HG03064 (cell line): ENCODE measurements at regions not wholly inside any gene's neighbourhood (a gene's known extent, or its start where the extent isn't known, plus 50 kb on each side); places are given as distances from the start of the nearest gene placed in this dataset.
"Not testable (repeated sequence)": the region's sequence is repeated elsewhere in the genome, so short reads cannot be mapped to it uniquely, and the experiment has no call there.

Source experiments
- ATAC-seq: cut with Tn5 transposase; IDR thresholded peaks from one replicate; pipeline ENCODE4 v1.9.1; 2021; ENCODE audit warnings: low read depth; ENCODE audit not compliant: unreplicated experiment

GRCh38 chr21:41571938-41572510 is 64.1 kb upstream of the TMPRSS2 start:
- no peak for ATAC-seq

GRCh38 chr21:41570791-41571355 is 62.9 kb upstream of the TMPRSS2 start:
- ATAC-seq, result peak; percentile 76

- no peak for ATAC-seq
Measured at GRCh38 chr21:41568606-41569385, 60.8 kb upstream of the TMPRSS2 start.

- no peak for ATAC-seq
Measured at GRCh38 chr21:41567901-41568510, 60.0 kb upstream of the TMPRSS2 start.

DNA sequence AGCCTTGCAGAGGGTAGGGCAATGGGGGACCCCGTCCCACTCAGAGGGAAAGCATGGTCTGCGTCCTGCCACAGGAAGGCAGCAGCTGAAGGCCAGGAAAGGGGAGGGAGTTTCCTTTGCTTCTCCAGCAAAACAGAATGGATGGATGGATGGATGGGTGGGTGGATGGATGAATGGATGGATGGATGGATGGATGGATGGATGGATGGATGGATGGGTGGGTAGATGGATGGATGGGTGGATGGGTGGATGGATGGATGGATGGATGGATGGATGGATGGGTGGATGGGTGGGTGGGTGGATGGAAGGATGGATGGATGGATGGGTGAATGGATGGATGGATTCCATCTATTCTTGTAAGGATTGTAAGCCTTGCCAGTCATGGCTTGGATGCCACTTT is 59.3 kb upstream of the TMPRSS2 start:
- not testable (repeated sequence) for ATAC-seq

- no peak for ATAC-seq
Measured at GRCh38 chr21:41566500-41567014, 58.6 kb upstream of the TMPRSS2 start.

GRCh38 chr21:41565550-41565949 is 57.6 kb upstream of the TMPRSS2 start:
- no peak for ATAC-seq

GRCh38 chr21:41564871-41565274 is 56.9 kb upstream of the TMPRSS2 start:
- ATAC-seq, result no peak

DNA sequence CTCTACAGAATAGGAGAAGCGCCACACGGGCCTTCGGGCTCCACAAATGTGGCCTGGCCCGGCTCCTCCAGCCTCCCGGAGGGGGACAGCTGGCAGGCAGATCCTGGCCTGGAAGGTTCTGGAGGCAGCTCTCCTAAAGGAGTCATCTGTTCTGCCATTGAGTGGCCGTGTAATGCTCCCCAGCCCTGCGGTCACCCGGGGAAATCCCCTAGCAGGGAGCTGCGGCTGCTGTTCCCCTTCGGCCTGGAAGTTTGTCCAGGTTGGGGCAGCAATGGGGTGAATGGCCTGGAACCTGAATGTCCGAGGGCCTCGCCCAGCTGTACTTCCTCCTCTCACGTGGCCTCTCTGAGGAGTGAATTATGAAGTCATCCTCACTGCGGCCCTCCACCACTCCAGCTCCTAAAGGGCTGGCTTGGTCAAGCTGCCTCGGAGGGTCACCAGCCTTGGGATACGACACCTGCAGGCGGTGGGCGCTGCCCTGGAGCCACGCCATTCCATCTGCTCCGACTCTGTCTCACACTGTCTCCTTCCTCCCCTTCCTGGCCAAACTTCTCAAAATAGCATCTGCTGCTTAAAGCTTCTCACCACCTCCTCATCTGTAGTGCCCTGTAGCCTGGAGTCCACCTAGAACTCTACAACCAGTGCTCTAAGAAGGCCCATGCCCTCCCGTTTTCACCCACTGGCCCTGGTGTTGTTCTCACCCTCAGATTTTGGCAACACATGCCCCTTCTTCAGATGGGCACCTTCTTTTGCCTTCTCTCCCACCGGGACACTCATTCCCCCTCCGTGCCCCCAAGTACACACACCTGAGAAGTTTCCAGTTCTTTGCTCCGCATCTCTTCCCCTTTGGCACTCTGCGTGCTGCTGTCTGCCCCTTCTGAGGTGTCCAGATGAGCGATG is 54.4 kb upstream of the TMPRSS2 start:
- no peak for ATAC-seq

DNA sequence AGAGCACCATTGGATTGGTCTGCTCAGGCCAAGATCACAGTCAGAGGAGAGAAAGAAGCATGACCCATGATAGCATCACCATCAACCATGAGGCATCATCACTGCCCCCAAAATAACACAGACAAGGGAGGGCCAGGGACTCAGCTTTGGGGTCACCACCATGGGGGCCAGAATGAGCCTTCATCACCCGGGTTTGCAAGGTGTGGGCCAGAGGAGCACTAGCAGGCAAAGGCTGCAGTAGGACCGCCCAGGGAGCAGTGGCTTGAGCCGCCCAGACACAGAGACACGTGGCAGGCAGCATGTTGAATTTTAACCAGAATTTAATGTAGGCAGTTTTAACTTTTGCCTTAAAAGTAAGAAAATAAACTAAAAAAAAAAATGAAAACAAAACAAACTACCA is 53.7 kb upstream of the TMPRSS2 start:
- no peak for ATAC-seq

- no peak for ATAC-seq
Measured at GRCh38 chr21:41560661-41561158, 52.8 kb upstream of the TMPRSS2 start.

- ATAC-seq, result no peak
Measured at GRCh38 chr21:41559658-41560631, 52.0 kb upstream of the TMPRSS2 start.

- ATAC-seq, result no peak
Measured at GRCh38 chr21:41558842-41559241, 50.9 kb upstream of the TMPRSS2 start.

GRCh38 chr21:41557884-41558283 is 49.9 kb upstream of the TMPRSS2 start:
- no peak for ATAC-seq
